Cardiac septum (tissue), 1 donor: ENCODE measurements at regions not wholly inside any gene's neighbourhood (a gene's known extent, or its start where the extent isn't known, plus 50 kb on each side); places are given as distances from the start of the nearest gene placed in this dataset.
"Not testable (repeated sequence)": the region's sequence is repeated elsewhere in the genome, so short reads cannot be mapped to it uniquely, and the experiment has no call there.

Experiments used
- DNase-seq: peaks from one replicate; pipeline ENCODE4 v3.0.0-alpha.2; 2020; ENCODE audit warnings: low spot score
- intact Hi-C: fragments of 100-400 bp; cut with DNase I; formaldehyde crosslinking; loops from one replicate; pipeline ENCODE4 v1.14.0; 2022
- donor health status: DM: no; HTN: no; CAD: no.

DNA sequence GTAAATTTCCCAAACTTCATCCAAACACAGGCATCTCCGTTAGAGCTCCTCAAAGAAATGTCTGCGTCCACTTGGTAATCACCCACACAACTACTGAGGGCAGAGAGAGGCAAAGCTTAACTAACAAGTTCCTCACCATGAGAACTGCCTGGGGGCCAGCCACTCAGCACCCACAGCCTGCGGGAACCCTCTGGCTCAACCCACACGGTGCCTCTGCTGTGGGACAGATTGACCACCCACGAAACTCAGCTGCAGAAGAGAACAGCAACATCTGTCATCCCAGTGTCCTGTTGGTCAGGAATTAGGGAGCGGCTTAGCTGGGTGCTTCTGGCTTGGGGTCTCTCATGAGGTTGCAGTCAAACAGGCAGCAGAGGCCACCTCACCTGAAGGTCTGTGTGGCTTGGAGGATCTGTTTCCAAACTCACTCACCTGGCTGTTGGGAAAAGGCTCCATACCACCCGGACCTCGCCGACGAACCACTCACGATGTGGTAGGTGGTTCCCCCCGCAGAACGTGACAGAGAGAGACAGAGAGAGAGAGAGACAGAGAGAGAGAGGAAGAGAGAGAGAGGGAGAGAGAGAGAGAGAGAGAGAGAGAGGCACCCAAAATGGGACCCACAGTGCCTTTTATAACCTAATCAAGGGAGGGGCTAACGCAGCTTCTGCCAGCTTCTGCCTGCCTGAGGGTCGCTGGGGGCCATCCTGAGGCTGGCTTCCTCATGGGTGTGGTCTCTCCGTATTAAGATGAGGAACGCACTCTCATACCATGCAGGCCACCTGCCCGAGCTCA is 103.5 kb downstream of the OLFM1 start:
- intact Hi-C loops = no loop called here
- no peak for DNase-seq

DNA sequence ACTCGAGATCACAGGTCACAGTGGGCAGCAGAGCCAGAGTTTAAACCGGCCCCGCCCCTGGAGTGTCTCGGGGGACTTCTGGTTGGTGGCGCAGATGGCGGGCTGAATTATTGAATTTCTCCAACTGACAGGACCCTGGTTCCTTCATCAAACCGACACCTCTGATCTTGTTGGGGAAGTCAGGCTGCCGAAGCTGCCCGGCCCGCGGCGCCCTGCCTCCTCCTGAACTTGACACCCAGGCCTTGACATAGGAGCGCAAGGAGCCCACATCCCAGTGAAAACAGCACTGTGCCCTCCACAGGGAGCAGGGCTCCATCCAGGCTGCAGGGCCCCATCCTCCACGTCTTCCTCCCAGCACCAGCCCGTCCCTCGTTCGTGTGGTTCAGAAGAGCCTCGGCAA is 105.2 kb downstream of the OLFM1 start:
- intact Hi-C loops = no loop called here
- no peak for DNase-seq

DNA sequence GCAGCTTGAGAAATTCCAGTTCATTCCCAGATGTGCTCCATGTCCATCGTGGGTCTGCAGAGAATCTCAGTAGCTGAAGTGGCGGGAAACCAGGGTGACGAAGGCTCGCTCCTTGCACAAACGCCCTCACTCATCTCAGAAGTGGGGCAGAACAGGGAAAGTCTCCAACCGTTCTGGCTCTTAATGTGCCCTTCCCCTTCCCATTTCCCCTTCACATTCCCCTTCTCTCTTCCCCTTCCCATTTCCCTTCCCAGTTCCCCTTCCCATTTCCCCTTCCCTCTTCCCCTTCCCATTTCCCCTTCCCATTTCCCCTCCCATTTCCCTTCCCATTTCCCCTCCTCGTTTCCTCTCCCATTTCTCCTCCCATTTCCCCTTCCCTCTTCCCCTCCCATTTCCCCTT is 108.5 kb downstream of the OLFM1 start:
- intact Hi-C loops, DNase-seq: not testable (repeated sequence)

DNA sequence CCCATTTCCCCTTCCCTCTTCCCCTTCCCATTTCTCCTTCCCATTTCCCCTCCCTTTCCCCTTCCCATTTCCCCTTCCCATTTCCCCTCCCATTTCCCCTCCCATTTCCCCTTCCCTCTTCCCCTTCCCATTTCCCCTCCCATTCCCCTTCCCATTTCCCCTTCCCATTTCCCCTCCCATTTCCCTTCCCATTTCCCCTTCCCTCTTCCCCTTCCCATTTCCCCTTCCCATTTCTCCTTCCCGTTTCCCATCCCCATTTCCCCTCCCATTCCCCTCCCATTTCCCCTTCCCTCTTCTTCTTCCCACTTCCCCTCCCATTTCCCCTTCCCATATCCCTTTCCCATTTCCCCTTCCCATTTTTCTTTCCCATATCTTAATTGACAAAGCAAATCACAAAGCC is 109.0 kb downstream of the OLFM1 start:
- intact Hi-C loops = no loop called here
- no peak for DNase-seq

DNA sequence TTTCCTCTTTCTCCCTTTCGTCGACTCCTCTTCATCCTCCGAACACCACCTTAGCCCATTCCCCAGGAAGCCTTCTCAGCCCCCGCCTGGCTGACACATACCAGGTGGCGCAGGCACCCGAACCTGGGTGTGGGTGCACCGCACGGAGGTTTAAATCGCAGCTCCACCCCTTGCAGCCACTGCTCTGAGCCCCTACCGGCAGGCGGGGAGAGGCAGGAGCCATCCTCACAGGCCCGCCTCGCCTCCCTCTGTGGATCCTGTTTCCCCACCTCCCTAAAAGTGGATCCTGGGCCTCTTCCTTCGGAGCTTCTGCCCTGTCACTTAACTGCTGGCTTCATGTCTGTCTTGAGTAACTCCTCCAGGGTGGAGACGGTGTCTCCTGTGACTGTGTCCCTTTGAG is 110.7 kb downstream of the OLFM1 start:
- DNase-seq = no peak
- intact Hi-C loops = no loop called here

DNA sequence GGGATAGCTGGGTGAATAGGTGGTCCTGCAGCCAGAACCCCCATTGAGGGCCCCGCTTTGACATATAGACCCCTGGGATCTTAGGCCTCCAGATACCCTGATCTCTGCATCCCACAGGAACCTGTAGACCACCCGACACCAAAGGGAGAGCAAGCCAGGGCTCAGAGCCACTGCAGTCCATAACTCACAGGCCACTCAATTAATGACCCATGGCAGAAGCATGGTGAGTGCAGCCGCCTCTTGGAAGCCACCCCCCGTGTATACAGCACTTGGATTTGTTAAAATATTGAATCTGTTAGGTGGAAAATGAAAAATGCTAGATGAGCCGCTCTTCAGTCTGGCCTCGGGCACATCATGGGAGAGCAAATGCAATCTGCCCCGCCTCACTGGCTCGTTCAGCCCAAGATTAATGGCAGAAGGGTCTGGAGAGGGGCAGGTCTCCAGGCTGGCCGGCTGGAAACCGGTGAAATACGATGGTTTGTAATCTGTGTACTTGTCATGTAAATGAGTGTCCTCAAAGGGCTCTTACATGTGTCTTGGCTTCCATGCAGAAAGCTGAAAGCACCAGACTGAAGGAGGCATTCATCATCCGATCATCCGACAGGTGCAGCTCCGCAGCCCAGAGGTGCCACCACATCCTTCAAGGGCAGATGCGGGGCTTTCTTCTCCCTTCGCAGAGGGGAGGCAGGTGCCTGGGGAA is 111.3 kb downstream of the OLFM1 start:
- intact Hi-C loops = no loop called here
- no peak for DNase-seq

DNA sequence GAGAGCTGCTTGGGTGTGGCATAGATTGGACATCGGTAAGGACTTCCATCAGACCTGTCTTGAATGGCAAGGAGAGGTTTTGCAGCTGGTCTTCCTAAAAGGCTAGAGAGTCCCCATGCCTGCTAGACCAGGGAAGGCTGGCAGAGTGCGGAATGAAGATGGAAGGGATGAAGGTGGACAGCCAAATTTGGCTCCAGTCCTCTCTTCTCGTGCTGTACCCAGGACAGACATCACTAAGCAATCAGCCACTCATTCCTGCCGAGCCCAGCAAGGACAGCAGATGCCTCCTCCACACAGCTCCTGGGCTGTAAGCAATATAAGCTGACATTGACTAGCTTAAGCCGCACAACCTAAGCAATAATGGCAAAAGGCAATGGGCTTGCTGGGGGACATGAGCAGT is 112.0 kb downstream of the OLFM1 start:
- DNase-seq = no peak

DNA sequence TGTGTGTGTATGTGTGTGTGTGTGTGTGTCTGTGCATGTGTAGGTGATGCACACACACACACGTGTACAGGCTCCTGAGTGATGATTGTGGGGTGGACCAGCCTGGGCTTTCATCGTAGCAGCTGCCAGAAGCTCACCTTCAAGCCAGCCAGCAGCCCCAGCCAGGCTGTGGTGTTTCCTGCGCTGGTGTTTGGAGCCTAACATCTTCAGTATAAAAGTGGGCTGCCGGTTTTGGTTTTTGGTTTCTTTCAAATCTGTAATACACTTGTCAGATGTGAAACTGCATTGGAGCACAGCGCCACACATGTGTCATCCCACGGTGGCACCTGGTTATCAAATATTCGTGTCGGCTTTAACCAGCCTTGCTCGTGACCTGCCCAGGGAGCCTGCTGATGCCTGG is 114.2 kb downstream of the OLFM1 start:
- DNase-seq = no peak

More for the DNA sequence above, 112.0 kb downstream of the OLFM1 start:
- intact Hi-C loops = no loop called here

DNA sequence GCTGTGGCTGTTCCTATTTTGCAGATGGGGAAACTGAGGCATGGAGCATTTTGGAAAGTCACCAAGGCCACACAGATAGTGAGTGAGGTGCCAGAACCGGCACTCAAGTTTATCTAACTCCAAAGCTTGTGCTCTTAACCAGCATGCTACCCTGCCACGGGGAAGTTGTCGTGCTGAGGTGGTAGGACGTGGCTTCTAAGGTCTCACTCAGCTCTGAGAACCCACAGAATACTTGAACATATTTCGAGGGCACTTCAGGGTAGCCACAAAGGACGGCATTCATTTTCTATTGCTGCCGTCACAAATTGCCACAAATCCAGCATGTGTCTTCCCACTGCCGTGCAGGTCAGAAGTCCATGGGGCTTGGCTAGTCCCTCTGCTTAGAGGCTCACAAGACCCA is 116.7 kb downstream of the OLFM1 start:
- DNase-seq = no peak
- intact Hi-C loops = no loop called here

More for the DNA sequence above, 114.2 kb downstream of the OLFM1 start:
- intact Hi-C loops = no loop called here

DNA sequence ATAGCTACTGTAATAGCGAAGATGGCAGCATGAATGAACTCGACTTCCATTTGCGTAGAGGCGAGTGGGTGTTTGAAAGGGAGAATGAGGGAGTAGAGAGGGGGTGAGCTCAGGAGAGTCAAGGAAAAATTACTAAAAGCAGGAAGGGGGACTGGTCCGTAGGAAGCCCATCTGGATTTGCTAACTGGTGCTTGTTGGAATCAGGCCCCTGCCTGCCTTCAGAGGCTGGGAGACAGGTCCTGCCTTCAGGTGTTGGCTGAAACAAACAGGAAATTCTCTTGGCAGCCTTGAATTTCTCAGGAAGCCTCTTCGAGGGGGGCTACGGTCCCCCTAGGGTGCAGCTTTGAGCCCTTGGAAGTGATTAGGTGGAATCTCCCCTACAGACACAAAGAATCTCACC is 121.7 kb downstream of the OLFM1 start:
- intact Hi-C loops = no loop called here
- DNase-seq = no peak

DNA sequence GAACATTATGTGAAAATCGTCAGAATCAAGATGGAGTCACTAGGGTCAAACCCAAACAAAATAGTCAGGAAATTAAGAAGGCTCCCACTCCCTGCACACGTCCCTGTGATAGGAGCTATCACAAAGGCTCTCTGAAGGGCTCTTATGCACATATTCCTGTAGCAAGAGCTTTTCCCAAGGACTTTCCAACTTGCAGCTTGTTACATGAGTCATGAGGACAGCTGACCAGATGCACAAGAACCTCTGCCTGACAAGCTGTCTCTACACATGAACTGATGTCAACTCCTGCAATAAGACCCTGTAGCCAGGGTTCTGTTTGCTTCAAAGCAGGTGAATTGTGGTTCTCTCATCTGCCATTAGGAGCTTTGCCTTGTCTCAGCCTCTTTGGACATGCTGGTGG is 122.4 kb downstream of the OLFM1 start:
- DNase-seq = peak; percentile 20
- intact Hi-C loops = no loop called here

DNA sequence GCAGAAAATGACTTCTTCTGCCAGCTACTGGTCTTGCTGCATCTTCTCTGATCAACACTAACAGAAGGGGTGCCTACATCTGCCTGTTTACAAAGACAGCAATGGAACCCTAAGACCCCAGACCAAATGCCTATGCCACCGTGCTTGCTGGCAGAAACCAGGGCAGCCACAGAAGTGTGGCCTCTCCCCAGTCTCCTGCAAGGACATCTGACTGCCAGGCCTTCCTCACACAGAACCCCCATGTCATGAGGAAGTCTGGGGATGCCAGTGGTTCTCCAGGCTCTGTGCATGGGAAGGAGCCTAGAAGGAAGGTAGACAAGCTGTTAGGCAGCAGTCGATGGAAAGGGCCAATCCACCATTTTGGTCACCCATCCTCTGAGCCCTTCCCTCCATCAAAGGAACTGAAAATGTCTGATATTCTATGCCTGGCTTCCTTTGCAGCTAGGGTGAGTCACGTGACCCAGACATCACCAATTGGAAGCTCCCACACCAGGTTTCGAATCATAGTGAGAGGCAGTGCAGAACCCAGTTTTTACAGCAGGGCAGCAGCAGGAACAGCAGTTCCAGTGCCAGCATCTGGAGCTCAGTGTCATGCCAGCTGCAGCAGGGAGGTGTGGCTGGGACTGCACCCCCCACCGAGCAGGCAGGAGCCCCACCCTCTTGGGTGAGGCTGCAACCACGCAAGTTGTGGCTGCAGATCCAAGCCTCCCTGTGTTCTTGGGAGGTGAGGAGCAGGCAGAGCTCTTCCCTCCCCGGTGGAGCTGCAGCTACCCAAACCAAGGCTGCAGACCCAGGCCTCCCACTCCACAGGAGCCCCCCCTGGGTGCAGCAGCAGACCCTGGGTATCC is 123.4 kb downstream of the OLFM1 start:
- peak; percentile 17 for DNase-seq
- intact Hi-C loops = no loop called here

DNA sequence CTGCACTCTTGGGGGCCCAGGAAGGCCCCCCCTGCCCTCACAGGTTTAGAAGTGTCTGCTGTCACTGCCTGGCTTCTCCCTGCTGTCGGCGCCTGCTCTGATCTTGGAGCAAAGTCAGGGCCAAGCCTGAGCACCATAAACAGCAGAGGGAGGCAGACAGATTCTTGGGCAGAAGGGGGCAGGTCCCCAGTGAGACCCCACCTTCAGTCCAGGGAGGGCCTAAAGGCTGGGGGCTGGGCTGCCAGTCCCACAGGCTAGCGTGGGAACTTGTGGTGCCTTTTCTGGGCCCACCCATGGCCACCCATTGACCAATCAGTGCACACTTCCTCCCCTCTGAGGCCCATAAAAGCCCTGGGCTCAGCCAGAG is 124.0 kb downstream of the OLFM1 start:
- DNase-seq = peak; percentile 62
- intact Hi-C loops = no loop called here

DNA sequence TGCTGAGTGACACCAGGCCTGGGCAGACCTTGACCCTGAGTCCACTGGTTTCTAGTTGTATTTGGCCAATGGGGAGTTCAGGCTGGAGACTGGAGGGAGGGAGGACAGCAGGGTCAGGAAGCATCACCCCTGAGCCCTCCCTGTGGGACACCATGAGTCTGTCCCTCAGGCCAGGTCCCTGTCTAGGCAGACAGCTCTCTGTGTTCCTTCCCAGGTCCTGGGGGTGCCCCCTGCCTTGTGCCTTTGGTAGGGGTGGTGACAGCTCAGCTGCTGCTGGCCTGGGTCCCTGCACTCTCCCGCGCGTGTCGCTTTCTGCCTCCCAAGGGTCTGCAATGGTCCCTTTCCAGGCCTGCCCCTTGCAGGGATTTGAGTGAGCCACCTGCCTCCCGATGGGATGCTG is 125.5 kb downstream of the OLFM1 start:
- DNase-seq = peak; percentile 19
- intact Hi-C loops = no loop called here

DNA sequence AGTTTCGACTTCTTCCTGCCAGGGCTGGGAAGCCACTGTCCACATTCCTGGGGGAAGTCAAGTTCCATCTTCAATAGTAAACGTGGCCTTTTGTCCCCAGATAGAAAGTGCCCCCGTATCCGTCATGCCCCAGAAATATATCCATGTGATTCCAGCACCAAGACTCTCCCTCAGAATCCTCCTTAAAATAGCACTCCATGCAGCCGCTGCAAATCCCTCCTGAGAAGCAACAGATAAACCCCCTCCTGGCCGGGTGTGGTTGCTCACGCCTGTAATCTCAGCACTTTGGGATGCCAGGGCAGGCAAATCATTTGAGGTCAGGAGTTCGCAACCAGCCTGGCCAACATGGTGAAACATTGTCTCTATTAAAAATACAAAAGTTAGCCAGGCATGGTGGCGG is 126.1 kb downstream of the OLFM1 start:
- DNase-seq = peak; percentile 51
- intact Hi-C loops = no loop called here

DNA sequence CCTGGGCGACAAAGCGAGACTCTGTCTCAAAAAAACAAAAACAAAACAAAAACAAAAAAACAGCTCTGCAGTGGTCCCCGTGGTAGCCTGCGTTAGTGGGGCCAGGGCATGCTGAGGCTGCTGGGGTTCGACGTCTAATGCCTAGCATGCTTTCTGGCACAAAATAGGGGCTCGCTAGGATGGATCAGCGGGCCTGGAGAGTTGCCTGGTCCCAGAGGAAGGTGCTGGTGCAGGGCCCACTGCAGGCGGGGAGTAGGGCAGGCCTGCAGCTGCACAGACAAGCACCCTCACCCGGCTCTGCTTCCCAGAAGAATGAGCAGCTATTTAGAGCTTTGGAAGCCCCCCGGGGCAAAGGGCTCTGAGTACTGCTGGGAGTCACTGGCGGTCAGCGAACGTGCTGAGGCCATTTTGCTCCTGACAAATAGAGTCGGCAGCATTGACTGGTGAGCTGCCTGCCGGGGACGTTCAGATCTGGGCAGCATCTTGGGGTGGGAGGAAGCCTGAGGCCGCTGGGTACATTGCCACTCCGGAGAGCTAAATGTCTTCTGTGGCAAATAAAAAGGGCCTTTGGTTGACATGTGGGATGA is 126.7 kb downstream of the OLFM1 start:
- intact Hi-C loops = no loop called here
- DNase-seq = peak; percentile 19

DNA sequence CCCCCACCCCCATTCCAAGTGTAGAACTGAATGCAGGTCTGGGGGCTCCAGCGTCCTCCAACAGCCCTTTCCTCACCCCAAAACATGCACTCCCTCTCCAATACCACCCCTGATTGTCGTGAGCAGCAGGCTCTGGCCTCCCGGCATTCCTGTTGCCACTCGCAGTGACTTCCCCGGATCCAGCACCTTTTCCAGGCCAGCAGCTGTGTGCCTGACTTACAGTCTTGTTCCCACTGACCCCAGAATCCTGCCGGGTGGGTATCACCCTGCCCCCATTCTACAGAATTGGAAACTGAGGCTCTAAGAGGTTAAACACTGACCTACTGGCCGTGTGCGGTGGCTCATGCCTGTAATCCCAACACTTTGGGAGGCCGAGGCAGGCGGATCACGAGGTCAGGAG is 127.2 kb downstream of the OLFM1 start:
- DNase-seq = peak; percentile 4
- intact Hi-C loops = no loop called here

DNA sequence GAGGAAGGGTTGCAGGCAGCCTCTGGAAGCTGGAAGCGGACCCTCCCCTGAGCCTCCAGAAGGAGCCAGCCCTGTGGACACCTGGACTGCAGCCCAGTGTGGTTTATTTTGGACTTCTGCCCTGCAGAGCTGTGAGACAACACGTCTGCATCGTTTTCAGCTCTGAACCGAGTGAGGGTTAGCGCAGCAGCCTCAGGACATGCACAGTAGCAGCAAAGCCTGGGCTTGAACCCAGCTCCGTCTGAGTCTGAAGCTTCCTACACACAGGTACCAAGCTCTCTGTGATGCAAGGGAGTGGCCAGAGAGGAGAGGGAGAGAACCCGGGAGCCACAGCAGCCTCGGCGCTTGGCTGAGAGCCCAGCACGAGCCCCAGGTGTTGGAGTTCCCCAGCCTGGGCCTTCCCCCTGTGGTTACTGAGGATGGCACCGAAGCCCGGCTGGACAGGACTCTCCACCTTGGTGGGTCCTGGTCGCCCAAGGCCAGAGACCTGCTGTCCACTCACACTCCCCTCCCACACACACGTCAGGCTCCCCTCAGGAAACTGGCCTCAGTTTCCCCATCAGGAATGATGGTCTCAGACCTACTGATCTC is 128.2 kb downstream of the OLFM1 start:
- intact Hi-C loops = no loop called here
- DNase-seq = peak; percentile 75

DNA sequence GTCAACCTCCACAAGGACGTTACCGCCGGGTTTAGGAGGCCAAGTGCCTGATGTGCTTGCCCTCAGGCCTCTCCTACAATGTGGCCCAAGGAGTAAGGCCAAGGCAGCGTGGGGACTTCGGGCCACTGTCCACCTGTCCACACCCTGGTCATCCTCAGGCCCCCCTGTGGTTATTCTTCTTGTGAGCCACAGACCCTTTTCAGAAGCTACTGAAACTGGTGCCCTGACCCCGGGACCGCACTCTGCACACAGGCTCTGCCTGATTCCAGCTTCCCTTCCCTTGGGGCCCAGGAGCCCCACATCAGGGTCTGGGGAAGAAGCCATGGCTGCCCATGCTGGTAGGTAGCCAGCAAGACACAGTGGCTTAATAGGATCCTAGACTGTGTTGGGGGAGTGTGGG is 128.8 kb downstream of the OLFM1 start:
- peak; percentile 65 for DNase-seq
- intact Hi-C loops = no loop called here
